ENCODE measurements at regions not wholly inside any gene's neighbourhood (a gene's known extent, or its start where the extent isn't known, plus 50 kb on each side); places are given as distances from the start of the nearest gene placed in this dataset.

DNA sequence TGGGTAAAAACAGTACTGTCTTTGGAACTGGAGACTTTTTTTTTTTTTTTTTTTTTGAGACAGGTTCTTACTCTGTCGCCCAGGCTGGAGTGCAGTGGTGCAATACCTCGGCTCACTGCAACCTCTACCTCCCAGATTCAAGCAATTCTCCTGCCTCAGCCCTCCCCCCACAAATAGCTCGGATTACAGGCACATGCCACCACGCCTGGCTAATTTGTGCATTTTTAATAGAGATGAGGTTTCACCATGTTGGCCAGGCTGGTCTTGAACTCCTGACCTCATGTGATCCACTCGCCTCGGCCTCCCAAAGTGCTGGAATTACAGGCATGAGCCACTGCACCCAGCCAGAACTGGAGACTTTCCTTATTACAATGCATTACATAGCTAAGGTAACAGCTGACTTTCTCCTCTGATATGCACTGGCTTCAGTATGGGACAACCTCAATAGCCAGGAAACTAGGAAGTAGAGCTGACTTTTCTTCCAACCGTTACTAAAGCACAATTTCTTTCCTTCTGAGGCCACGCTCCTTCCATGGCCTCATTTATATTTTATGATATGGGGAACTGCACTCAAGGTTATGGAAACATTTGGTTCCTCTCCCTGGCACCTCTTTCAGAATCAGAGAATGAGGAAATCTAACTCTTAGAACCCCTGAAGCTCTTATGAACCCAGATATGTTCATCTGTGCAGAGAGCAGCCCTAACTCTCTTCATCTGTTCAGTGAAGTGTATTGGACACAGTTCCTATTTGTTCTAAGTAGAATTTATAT lies 53.5 kb upstream of the FAM9B start:
- DNase-seq = no peak

DNA sequence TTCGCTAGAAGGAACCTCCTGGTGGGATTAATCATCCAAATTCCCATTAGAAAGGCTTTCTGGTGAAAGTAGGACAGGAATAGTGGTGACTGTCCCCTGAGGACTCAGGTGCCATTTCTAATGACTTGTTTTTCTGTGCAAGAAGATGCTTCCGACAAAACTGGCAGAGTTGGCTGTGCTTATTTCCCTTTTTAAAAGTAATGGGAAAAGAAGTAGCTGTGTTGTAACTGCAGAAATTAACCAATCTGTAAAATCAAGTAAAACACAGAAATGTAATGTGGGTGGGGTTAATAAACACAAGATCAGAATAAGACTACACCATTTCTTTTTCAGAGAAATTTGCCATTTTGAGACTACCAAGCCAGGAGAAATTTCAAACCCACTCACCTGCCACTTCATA lies 55.0 kb upstream of the FAM9B start:
- DNase-seq = no peak

DNA sequence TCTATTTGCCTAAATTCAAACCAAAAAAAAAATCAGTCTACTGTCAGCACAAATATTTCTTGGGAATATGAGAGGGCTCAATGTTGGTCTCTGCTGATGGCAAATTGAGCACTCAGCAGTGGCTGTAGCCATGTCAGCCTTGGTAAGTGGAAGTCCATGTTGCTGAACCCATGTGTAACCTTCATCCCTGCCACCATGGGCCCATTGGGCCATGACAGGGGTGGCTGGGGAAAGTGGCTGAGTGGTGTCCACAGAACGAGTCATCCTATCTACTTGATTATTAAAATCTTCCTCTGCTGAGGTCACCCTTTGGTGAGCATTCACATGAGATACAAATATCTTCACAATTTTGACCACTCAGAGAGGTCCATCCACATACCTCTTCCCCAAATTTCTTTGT lies 56.8 kb upstream of the FAM9B start:
- DNase-seq = no peak

DNA sequence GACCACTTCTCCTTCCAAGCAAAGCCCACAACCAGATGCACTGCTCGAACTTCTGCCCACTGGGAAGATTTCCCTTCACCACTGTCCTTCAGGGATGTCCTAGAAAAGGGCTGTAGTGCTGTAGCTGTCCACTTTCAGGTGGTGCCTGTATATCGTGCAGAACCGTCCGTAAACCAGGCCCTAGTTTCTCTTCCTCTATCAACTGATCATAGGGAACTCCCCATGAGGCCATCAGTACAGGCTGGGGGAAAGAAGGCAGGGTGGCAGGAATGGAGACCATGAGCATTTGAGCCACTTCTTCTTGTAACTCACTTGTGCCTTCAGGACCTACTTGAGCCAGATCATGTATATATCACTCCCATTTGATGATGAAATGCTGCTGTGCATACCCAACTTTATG lies 57.3 kb upstream of the FAM9B start:
- no peak for DNase-seq

DNA sequence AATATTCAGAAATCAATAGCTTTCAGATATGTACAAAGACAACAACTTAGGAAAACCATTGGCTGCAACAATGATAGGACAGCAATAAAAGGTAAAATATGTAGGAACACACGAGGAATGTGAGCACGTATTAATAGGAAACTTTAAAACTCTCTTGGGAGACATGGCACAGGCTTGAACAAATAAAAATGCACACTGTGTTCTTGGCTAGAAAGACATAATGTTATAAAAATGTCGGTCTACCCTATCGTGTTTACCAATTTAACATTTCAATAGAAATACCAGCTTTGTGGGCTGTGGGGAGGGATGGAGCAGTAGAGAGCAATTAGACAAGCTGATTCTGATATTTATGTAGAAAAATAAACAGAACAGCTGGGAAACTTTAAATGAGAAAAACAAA lies 69.0 kb upstream of the FAM9B start:
- DNase-seq = no peak

DNA sequence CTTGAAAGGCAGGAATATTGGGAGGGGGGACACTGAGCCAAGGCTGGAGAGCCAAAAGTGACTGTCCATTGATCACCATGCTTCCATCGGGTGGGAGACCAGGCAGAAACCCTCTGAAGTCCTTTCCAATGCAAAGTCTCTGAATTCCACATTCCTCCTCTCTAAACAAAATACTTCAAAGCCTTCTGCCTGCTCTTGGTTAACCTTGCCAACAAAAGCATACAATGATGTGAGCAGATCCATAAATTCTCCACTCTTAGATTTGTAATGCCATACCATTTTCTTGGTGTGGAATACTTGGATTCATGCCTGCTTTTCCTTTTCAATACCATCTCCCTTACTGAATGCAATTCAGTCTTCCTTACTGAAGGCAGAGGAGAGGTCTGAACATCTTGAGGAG lies 74.1 kb upstream of the FAM9B start:
- DNase-seq = no peak

DNA sequence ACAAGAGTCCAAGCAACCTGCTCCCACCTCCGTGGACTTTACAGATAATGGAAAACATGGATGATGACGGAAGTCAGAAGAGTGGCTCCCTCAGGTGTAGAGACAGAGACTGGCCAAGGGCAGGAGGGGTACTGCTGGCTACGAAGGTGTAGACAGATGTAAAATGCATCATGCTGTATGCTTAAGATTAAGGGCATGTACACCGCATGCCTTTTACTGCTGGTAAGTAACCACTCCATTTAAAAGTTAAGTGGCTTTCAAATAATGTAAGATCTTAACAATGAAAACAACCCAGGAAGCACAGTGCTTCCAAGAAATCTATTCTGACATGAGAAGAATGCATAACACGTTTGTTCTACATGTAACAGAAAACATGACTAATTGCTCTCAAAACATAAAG lies 76.9 kb upstream of the FAM9B start:
- no peak for DNase-seq

DNA sequence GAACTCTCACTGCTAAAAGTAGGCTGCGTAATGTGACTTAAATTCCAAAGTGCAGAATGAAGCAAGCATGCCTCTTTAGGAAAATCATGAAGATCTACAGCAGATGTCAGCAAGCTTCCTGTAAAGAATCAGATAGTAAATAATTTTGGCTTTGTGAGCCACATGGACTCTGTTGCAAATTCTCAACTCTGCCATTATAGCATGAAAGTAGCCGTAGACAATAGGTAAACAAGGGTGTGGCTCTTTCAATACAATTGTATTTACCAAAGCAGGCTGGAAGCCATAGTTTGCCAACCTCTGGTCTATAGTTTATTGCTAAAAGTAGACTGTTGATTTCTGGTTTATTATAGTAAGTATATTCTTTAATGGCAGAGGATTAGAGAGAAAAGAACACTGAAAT lies 80.3 kb upstream of the FAM9B start:
- no peak for DNase-seq

DNA sequence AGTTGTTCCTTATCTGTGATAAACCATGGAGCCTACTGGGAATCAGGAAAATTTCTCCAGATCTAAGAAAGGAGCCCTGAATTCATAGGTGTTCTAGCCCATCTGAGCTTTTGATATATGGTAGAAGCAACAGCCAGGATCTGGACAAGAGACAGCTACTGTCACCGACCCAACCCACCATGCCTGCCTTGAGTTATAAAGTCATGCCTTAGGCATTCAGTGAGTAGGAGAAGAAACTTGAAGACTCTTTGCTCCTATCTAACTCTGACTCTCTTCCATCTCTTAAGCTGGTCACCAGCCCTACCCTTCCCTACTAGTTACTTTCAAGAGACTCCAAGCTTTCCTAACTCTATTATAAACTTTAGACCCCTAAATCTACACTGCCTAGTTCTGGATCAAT lies 83.9 kb upstream of the FAM9B start:
- no peak for DNase-seq

DNA sequence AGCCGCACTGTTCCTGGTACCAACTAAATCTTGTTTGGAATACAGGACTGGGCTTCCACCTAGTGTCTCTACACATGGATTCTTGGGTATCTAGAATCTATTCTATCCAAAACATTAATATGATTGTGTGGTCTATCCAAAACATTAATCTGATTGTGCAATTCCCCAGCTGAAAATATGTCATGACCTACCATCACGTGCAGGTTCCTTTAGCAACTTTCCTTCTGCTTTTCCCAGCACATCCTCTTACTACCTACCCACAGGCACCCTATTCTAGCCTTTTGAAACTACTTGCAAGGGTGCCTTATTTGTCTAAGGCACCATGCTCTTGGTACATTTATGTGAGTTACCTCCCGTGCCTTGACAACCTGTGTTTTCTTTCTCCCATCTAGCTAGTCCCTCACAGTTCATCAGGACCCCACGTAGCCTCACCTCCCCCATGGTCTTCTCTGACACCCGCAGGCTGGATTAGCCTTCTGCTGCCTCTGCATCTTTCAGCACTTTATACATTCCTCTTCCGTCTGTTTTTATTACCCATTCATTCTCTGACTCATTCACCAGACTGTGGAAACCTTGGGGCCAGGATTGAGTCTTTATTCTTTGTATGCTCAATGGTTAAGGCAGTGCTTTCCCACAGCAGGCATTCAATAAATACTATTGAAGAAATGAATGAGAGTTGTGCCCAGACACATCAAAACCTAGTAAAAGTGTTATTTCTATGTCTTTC lies 88.8 kb upstream of the FAM9B start:
- DNase-seq = no peak

DNA sequence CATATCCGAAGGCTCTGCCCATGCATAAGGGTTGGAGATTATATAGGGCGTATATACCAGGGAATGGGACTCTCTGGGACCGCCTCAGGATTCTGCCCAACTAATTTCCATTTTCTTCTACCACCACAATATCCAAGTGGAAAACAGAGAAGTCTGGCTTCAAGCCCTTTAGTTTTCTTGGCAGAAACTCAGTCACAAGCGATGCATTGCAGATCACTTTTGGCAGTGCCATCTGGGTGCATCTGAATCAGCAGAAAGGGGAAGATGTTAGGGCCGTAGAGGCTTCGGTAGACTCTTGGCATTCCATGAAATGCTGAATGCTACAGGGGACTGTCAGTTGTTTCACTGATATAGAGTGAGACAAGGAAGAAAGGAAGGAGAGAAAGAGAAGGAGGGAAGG lies 94.1 kb upstream of the FAM9B start:
- no peak for DNase-seq

DNA sequence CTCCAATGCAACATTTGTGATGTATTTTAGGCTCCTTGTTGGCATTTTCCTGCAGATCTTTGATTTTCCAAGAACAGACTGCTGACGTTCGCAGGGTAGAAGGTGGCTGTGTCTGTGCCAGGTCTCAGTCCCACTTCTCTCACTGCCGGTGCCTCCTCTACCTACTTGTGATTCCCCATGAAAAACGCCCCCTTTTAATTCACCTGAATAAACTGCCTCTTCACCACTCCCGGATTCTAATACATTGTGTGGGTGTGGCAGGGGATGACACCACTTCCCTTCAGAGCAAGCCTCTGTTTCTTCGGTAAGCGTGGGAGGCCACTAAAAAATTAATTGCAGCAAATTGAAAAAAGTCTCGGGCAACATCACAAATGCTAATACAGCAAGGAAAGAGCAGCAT lies 96.1 kb upstream of the FAM9B start:
- no peak for DNase-seq

DNA sequence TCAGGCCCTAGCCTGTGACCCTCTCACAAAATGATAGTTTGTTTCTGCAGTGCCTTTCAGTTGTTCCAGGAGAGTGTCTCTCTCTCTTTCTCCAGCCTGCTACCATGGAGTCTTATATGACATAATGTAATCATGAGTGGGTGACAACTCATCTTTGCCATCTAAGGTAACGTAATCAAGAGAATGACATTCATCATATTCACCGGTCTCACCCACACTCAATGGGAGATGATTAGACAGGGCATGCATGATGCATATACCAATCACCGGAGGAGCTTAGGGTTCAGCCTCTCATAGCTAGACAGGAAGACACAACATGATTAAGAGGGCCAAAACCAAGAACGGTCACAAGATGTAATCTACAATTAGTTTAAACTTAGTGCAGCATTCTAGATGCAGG lies 97.1 kb upstream of the FAM9B start:
- no peak for DNase-seq

DNA sequence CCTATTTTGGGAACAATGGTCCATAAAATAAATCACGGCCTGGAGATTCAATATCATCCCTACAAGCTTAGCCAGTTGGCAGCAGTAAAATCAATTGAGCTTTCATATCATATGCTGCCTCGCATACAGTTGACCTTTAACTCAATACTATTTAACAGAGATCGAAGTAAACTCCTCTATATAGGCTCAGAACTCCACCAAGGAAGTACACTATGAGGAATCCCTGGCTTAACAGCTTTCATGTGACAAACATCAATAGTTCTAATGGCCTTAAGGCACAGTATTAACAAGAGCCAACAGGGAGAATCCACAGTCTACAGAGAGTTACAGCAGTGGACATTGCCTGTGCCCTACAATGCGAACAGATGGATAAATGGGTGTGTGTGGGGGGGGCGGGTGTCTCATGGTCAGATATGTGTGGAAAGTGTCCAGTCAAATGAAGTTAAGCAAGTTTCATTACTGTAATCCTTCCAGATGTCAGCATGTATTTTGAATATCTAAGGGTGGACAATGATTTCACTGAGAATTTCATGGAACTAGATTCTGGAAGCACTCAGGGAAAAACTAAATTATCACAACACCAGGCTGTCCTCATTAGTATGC lies 98.2 kb upstream of the FAM9B start:
- no peak for DNase-seq

DNA sequence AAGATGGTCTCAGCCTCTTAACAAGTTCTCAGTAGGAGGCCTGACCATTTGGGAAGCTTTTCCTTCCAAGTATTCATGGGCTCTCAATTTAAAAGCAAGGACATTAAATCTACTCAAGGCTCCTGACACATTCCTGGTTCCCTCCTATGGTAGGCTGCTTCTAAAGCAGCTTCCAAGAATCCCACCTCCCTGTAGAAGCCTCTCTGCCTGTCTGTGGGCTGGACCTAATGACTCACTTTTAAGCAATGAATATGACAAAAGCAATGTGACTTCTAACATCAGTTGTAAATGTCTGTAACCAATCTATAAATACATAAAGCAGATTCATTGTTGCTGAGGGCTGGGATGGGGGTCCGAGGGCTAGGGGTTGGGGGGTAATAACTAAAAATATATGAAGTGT lies 99.5 kb upstream of the FAM9B start:
- no peak for DNase-seq

DNA sequence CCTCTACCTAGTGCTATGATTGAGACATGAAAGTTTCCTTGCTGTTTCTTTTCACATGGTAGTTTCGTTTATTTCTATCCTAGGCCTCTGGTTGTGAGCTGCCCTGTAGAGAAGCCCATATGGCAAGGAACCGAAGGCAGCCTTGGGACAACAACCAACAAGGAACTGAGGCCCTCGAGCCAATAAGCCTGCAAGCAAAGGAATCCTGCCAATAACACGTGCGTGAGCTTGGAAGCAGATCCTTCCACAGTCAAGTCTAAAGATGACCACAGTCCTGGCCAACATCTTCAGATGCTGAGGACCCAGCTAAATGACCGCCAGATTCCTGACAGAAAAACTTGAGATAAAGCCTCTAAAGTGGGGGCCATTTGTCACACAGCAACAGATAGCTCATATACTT lies 100.4 kb upstream of the FAM9B start:
- DNase-seq = no peak

DNA sequence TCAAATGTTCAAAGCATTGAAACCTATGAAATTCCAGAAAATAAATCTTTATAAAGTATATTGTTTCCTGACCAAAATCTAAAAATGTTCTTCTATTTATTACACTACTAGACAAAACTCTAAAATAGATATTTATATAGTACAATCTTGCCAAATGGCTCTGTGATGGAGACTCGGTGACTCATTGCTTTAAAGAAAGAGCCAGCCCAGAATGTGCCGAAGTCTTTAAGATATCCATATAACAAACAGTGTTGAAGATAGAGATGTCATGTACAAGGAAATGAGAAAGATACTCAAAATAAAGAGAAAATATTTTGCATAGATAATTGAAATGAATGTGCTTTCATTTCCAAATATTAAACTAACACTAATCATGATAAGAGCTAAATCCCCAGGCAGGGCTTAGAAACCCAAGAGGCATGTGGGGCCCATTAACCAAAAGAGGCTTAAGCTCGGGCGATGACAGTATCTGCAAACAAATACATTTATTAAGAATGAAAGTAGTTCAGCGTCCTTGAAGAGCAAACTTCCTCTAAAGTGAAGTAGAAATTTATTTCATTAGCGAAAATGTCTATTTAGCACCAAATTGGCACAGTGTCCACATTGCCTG lies 102.1 kb upstream of the FAM9B start:
- DNase-seq = no peak

DNA sequence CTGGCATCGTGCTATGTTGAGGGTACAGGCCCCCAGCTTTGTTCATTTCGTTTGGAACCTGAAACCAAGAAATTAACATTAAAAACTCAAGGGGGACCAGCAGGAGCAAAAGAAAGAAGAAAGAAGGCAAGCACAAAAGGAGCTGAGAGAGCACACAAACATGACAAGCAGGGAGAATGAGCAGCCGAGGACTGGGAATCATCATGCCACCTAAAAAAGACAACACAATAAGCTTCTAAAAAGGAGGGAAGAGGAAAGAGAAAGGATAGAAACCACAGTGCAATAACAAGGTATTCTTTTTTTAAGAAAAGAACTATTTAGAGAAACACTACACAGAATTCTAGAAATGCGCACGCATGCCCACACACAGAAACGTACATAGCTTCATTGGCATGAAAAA lies 103.2 kb upstream of the FAM9B start:
- no peak for DNase-seq

DNA sequence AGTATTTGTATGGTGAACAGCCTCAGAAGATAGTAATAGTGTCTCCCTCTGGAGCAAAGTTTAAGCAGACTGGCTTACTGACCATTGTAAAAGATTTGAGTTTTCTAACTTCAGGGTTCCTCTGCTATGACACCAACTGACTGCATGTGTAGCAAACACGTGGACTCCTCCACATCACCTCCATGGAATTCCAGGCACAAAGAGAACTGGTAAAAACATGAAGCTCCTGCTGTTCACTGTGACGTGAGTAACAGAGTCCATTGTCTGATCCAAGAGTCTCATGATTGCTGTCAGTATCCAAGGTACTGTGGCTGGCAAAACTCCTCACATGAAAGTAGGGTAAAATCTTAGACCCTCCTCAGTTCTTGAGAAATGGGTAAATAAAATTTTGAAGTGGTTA lies 107.6 kb upstream of the FAM9B start:
- DNase-seq = no peak

DNA sequence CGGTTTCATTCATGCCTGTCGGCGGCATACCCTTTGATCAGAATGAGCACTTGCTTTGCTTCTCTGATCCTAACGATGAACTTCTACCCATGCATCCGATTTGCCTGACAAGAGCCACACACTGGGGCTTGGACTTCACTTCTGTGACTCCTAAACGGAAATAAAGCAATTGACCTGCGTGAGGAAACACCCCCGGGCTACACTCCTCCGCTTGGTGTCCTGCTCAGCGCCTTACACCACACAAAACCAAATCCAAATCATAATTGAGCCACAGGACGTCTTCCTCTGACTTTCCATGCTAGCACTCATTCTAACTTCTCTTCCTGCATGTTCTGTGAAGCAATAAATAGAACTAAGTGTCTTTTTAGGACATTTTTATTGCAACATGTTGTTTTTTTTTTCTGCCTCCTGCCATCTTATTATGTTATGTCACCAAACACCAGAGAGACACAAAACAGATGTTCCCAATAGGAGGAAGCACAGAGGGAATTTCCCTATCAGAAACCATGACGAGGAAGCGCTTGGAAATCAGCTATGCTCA lies 110.8 kb upstream of the FAM9B start:
- no peak for DNase-seq

DNA sequence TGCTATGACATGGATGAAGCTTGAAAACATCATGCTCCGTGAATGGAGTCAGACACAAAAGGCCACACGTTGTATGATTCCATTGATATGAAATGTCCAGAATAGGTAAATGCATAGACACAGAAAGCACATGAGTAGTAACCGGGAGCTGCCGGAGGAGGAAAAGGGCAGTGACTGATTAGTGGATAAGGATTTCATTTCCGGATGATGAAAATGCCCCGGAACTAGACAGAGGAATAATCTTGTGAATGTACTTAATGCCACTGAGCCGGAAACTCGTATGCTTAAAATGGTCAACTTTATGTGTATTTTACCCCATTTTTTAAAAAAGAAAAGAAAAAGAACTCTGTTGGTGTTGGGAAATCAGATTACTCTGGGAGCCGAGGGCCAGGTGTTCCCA lies 112.7 kb upstream of the FAM9B start:
- DNase-seq = no peak

DNA sequence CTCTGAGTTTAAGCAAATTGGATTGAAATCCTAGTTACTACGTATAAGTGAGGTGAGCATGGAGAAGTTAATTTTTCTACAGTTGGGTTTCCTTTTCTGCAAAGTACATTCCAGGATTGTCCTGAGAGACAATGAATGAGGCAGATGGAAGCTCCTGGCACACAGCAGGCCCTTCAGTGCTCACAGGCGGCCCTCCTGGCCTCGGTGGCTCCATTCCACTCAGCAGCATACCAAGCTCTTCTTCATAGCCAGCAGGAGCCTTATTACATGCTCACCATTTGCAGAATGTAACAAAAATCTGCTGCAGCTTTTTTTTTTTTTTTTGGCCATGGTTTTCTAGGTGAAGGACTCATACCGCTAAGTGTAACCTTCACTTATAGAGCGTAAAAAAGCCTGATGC lies 113.2 kb upstream of the FAM9B start:
- DNase-seq = no peak

DNA sequence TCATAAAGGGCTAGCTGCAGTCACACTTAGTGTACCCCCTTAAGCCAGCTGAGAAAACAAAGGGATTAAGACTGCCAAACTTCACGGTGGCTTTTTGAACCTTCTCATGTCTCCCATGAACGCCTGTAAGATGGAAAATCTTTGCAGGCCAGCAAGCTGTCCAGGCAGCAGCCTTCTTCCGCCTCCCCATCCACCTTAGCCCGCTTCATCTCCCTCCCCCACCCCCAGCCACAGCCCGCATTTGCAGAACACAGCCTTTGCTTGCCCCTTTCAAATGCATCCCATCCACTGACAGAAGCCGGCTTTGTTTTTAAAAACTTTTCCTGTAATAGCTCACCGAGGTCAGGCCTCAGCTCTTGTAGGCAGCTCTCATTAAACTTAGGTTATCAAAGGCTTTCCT lies 113.8 kb upstream of the FAM9B start:
- no peak for DNase-seq
